Posterior vena cava (tissue), 2 donors: ENCODE measurements at regions not wholly inside any gene's neighbourhood (a gene's known extent, or its start where the extent isn't known, plus 50 kb on each side); places are given as distances from the start of the nearest gene placed in this dataset.

Experiments used
- DNase-seq: peaks from one replicate; pipeline ENCODE4 v3.0.0-alpha.2; 2020; ENCODE audit warnings: low spot score
- intact Hi-C, 2 donors: fragments of 100-400 bp; cut with DNase I; formaldehyde crosslinking; loops; one replicate each; pipeline versions ENCODE4 v1.14.1 to v1.14.2; 2022 to 2023
- donor health status: DM: yes; HTN: yes; CAD: no.
- donor health status: DM: yes; HTN: yes; CAD: no.

- no peak for DNase-seq
- intact Hi-C loops, result no loop called here
Observed at GRCh38 chr18:27778441-27778840, 398.5 kb downstream of the CDH2 start.

- DNase-seq, result no peak
- intact Hi-C loops, result no loop called here
Observed at GRCh38 chr18:27772081-27772480, 404.8 kb downstream of the CDH2 start.

GRCh38 chr18:27771571-27771970 lies 405.4 kb downstream of the CDH2 start:
- DNase-seq, result no peak
- intact Hi-C loops, result no loop called here

- intact Hi-C loops, result no loop called here
- DNase-seq, result no peak
Observed at GRCh38 chr18:27769152-27769551, 407.8 kb downstream of the CDH2 start.

GRCh38 chr18:27763936-27764335 lies 413.0 kb downstream of the CDH2 start:
- intact Hi-C loops, result no loop called here
- DNase-seq, result no peak

- intact Hi-C loops, result no loop called here
- DNase-seq, result no peak
Observed at GRCh38 chr18:27763341-27763740, 413.6 kb downstream of the CDH2 start.

- DNase-seq, result no peak
- intact Hi-C loops, result no loop called here
Observed at GRCh38 chr18:27762054-27762453, 414.9 kb downstream of the CDH2 start.

- DNase-seq, result no peak
- intact Hi-C loops, result no loop called here
Observed at GRCh38 chr18:27752944-27753343, 424.0 kb downstream of the CDH2 start.

- DNase-seq, result no peak
- intact Hi-C loops, result no loop called here
Observed at GRCh38 chr18:27750923-27751322, 426.0 kb downstream of the CDH2 start.

- no peak for DNase-seq
- intact Hi-C loops, result no loop called here
Observed at GRCh38 chr18:27750014-27750413, 426.9 kb downstream of the CDH2 start.

- intact Hi-C loops, result no loop called here
- DNase-seq, result no peak
Observed at GRCh38 chr18:27749194-27749593, 427.7 kb downstream of the CDH2 start.

GRCh38 chr18:27746241-27746640 lies 430.7 kb downstream of the CDH2 start:
- DNase-seq, result no peak
- intact Hi-C loops, result no loop called here

GRCh38 chr18:27735117-27735516 lies 441.8 kb downstream of the CDH2 start:
- no peak for DNase-seq
- intact Hi-C loops, result no loop called here

- intact Hi-C loops, result no loop called here
- DNase-seq, result no peak
Observed at GRCh38 chr18:27731211-27731610, 445.7 kb downstream of the CDH2 start.

GRCh38 chr18:27728659-27729058 lies 448.3 kb downstream of the CDH2 start:
- intact Hi-C loops, result no loop called here
- DNase-seq, result no peak

GRCh38 chr18:27724362-27724761 lies 452.6 kb downstream of the CDH2 start:
- no peak for DNase-seq
- intact Hi-C loops, result no loop called here

- no peak for DNase-seq
- intact Hi-C loops, result no loop called here
Observed at GRCh38 chr18:27723168-27723567, 453.8 kb downstream of the CDH2 start.

GRCh38 chr18:27719680-27720079 lies 457.2 kb downstream of the CDH2 start:
- intact Hi-C loops, result no loop called here
- DNase-seq, result no peak

GRCh38 chr18:27717816-27718215 lies 459.1 kb downstream of the CDH2 start:
- no peak for DNase-seq
- intact Hi-C loops, result no loop called here

GRCh38 chr18:27717250-27717649 lies 459.7 kb downstream of the CDH2 start:
- intact Hi-C loops, result no loop called here

GRCh38 chr18:27715751-27716150 lies 461.2 kb downstream of the CDH2 start:
- DNase-seq, result no peak
- intact Hi-C loops, result no loop called here

More at GRCh38 chr18:27717250-27717649, 459.7 kb downstream of the CDH2 start:
- no peak for DNase-seq

GRCh38 chr18:27713738-27714095 lies 463.2 kb downstream of the CDH2 start:
- intact Hi-C loops, result no loop called here
- no peak for DNase-seq
